ENCODE measurements at regions not wholly inside any gene's neighbourhood (a gene's known extent, or its start where the extent isn't known, plus 50 kb on each side); places are given as distances from the start of the nearest gene placed in this dataset.

GRCh38 chr7:109498131-109498530 is 928.5 kb downstream of the DNAJB9 start:
- CTCF ChIA-PET, result no interaction called here
- Histone ChIP-seq H3K27ac (ENCODE audit: extremely low read depth, low read depth, low read length) (no peak overlapping the region), H3K4me3 (ENCODE audit: low read depth, low read length) (no peak overlapping the region), H3K9me3 (ENCODE audit: control insufficient read depth, insufficient read depth, low read depth, low read length) (no peaks in the 10 kb centered on the region; the same call in 1 of the 2 replicates), H3K4me1 (ENCODE audit: control insufficient read depth, insufficient read depth, low read length) (no peaks in the 10 kb centered on the region), H3K36me3 (ENCODE audit: control insufficient read depth in 2 of 2, insufficient read depth in 1 of 2, low read length in 2 of 2) (no peaks in the 10 kb centered on the region)
- POLR2A ChIA-PET, result no interaction called here
- TF ChIP-seq TCF7L2 (IDR thresholded peaks at IDR 0.05; ENCODE audit: borderline replicate concordance, low read depth, low read length) (no peak), PATZ1 (tag by site-specific recombination; IDR thresholded peaks at IDR 0.05) (no peak), ZBTB10 (tag by site-specific recombination; IDR thresholded peaks at IDR 0.05) (no peak), ZNF311 (tag by site-specific recombination; IDR thresholded peaks at IDR 0.05; ENCODE audit: borderline replicate concordance) (no peak), ZNF214 (tag by site-specific recombination; IDR thresholded peaks at IDR 0.05; ENCODE audit: borderline replicate concordance) (no peak), ZNF776 (tag by site-specific recombination; IDR thresholded peaks at IDR 0.05; ENCODE audit: borderline replicate concordance) (no peak), ZNF629 (tag by site-specific recombination; IDR thresholded peaks at IDR 0.05) (no peak), ZNF302 (tag by site-specific recombination; IDR thresholded peaks at IDR 0.05; ENCODE audit: low read depth) (no peak), ZNF558 (tag by site-specific recombination; IDR thresholded peaks at IDR 0.05) (no peak), ZNF324 (tag by site-specific recombination; IDR thresholded peaks at IDR 0.05) (no peak), ZNF677 (tag by site-specific recombination; IDR thresholded peaks at IDR 0.05) (no peak)
- TF ChIP-seq, protein P1, sequence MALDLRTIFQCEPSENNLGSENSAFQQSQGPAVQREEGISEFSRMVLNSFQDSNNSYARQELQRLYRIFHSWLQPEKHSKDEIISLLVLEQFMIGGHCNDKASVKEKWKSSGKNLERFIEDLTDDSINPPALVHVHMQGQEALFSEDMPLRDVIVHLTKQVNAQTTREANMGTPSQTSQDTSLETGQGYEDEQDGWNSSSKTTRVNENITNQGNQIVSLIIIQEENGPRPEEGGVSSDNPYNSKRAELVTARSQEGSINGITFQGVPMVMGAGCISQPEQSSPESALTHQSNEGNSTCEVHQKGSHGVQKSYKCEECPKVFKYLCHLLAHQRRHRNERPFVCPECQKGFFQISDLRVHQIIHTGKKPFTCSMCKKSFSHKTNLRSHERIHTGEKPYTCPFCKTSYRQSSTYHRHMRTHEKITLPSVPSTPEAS (tag by site-specific recombination; IDR thresholded peaks at IDR 0.05), result no peak
- TF ChIP-seq, protein P2, sequence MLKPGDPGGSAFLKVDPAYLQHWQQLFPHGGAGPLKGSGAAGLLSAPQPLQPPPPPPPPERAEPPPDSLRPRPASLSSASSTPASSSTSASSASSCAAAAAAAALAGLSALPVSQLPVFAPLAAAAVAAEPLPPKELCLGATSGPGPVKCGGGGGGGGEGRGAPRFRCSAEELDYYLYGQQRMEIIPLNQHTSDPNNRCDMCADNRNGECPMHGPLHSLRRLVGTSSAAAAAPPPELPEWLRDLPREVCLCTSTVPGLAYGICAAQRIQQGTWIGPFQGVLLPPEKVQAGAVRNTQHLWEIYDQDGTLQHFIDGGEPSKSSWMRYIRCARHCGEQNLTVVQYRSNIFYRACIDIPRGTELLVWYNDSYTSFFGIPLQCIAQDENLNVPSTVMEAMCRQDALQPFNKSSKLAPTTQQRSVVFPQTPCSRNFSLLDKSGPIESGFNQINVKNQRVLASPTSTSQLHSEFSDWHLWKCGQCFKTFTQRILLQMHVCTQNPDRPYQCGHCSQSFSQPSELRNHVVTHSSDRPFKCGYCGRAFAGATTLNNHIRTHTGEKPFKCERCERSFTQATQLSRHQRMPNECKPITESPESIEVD (tag by site-specific recombination; IDR thresholded peaks at IDR 0.05), result no peak

DNA sequence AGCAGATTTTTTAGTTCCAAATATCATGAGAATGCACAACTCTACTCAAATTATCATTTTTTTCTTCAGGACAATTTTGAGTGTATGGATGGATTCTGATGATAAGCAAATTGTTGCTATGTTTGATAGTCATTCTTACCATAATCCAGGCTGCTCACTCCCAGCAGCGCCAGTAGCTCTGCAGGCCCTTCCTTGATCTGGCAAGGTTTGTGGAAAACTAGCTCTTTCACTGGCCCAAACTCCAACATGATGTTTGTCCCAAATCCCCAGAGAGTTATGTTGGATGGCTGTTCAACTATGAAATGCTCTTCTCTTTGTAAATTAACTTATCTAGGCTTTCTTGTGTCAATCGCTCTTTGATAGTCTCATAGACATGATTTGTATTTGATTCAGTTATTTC is 933.7 kb downstream of the DNAJB9 start:
- Histone ChIP-seq H3K27ac (ENCODE audit: extremely low read depth, low read depth, low read length) (no peak overlapping the region), H3K4me3 (ENCODE audit: low read depth, low read length) (no peak overlapping the region), H3K9me3 (ENCODE audit: control insufficient read depth, insufficient read depth, low read depth, low read length) (no peaks in the 10 kb centered on the region; the same call in 1 of the 2 replicates), H3K36me3 (ENCODE audit: control insufficient read depth in 2 of 2, insufficient read depth in 1 of 2, low read length in 2 of 2) (no peaks in the 10 kb centered on the region), H3K4me1 (ENCODE audit: control insufficient read depth, insufficient read depth, low read length) (no peaks in the 10 kb centered on the region)
- no peak for TF ChIP-seq PRDM1 (tag by site-specific recombination; IDR thresholded peaks at IDR 0.05)
- no peak for TF ChIP-seq ZFHX2 (tag by site-specific recombination; conservative IDR thresholded peaks at IDR 0.05)
- TF ChIP-seq ZNF202 (tag by site-specific recombination; IDR thresholded peaks at IDR 0.05; ENCODE audit: borderline replicate concordance), result no peak
- no peak for TF ChIP-seq ZSCAN23 (tag by site-specific recombination; IDR thresholded peaks at IDR 0.05)
- no peak for TF ChIP-seq KLF10 (tag by site-specific recombination; IDR thresholded peaks at IDR 0.05)
- TF ChIP-seq, protein P3, sequence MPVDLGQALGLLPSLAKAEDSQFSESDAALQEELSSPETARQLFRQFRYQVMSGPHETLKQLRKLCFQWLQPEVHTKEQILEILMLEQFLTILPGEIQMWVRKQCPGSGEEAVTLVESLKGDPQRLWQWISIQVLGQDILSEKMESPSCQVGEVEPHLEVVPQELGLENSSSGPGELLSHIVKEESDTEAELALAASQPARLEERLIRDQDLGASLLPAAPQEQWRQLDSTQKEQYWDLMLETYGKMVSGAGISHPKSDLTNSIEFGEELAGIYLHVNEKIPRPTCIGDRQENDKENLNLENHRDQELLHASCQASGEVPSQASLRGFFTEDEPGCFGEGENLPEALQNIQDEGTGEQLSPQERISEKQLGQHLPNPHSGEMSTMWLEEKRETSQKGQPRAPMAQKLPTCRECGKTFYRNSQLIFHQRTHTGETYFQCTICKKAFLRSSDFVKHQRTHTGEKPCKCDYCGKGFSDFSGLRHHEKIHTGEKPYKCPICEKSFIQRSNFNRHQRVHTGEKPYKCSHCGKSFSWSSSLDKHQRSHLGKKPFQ (tag by site-specific recombination; IDR thresholded peaks at IDR 0.05), result no peak
- TF ChIP-seq ZNF473 (tag by site-specific recombination; IDR thresholded peaks at IDR 0.05), result no peak
- ChIA-PET POLR2A (no interaction called here), CTCF (no interaction called here)
